Fibroblast of villous mesenchyme (primary cell): ENCODE measurements at regions not wholly inside any gene's neighbourhood (a gene's known extent, or its start where the extent isn't known, plus 50 kb on each side); places are given as distances from the start of the nearest gene placed in this dataset.

Experiments
- DNase-seq: peaks from one replicate; pipeline ENCODE4 v3.0.0-alpha.2; 2010; ENCODE audit warnings: low read depth
- H3K4me3 ChIP-seq: 2 replicates; pipeline ENCODE4 v1.5.1; 2011; ENCODE audit warnings: low read depth, mild to moderate bottlenecking, low read length
- CTCF ChIP-seq: IDR thresholded peaks from 2 replicates; pipeline ENCODE4 v1.5.1; 2012; ENCODE audit warnings: low read depth, mild to moderate bottlenecking, low read length; ENCODE audit not compliant: insufficient read depth

- H3K4me3 ChIP-seq = no peak overlapping the region
- TF ChIP-seq CTCF = no peak
- no peak for DNase-seq
Measured at GRCh38 chr22:49444781-49445180, 382.9 kb downstream of the BRD1 start.

- no peak overlapping the region for H3K4me3 ChIP-seq
- DNase-seq = no peak
- no peak for TF ChIP-seq CTCF
Measured at GRCh38 chr22:49440931-49441330, 386.7 kb downstream of the BRD1 start.

GRCh38 chr22:49439373-49439772 lies 388.3 kb downstream of the BRD1 start:
- TF ChIP-seq CTCF = no peak
- H3K4me3 ChIP-seq = no peak overlapping the region
- no peak for DNase-seq

DNA sequence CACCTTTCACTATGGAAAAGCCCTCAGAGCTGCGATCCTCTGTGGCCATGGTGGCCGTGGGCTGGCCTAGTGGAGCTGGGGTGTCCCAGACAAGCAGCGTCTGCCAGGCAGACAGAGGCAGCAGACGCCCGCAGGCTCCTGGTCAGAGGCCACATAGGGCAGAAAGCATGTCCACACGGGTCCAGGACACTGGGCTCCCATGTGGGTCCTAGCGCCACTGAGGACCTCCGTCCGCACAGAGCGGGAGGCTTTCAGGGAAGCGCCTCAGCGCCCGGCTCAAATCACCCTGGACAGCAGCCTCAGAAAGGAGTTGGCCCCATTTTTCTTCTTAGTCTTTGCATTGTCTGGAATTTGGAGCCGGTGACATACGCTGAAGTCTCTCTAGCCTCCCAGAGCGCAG lies 389.7 kb downstream of the BRD1 start:
- no peak for TF ChIP-seq CTCF
- no peak overlapping the region for H3K4me3 ChIP-seq
- DNase-seq = no peak

DNA sequence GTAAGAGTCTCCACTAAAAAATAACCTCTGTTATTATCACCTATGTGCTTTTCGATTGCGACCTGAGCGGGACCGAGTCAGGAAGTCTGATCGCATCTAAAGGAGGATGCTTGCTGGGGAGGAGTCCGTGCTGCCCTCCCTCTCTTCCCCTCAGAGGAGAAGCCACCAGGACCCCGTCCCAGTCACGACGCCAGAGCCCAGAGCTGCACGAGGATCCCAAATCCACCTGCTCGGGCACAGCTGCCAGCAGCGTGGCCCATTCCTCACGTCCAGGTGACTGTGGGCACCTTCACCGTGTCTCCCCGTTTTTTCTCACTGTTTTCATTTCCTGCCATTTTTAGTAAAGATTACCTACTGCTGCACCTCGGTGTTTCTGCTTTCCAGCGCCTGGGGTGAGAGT lies 390.3 kb downstream of the BRD1 start:
- H3K4me3 ChIP-seq = no peak overlapping the region
- no peak for TF ChIP-seq CTCF
- no peak for DNase-seq

GRCh38 chr22:49436056-49436455 lies 391.6 kb downstream of the BRD1 start:
- DNase-seq = no peak
- H3K4me3 ChIP-seq = no peak overlapping the region
- TF ChIP-seq CTCF = no peak

- H3K4me3 ChIP-seq = no peak overlapping the region
- TF ChIP-seq CTCF = no peak
- no peak for DNase-seq
Measured at GRCh38 chr22:49435596-49435995, 392.1 kb downstream of the BRD1 start.
